PC-9 (cell line): ENCODE measurements at regions not wholly inside any gene's neighbourhood (a gene's known extent, or its start where the extent isn't known, plus 50 kb on each side); places are given as distances from the start of the nearest gene placed in this dataset.

Source experiments
- BruUV-seq: library from RNA; stranded (reverse); fragments of 400-500 nt; replicated peaks from 2 replicates; lab custom pipeline; 2021; lab: Mats Ljungman, UMichigan
- CTCF ChIA-PET: fragments of 300-600 bp; sonication (Branson Sonifier 250); formaldehyde crosslinking; loops from one replicate; lab custom pipeline; 2022; ENCODE audit warnings: antibody characterized with exemption; lab: Charles Lee
- POLR2A ChIA-PET: fragments of 300-600 bp; sonication (Branson Sonifier 250); formaldehyde crosslinking; loops from one replicate; lab custom pipeline; 2022; ENCODE audit warnings: antibody characterized with exemption; ENCODE audit not compliant: unreplicated experiment; lab: Charles Lee
- DNase-seq, 2 experiments: peaks; one replicate each; pipeline versions ENCODE4 v3.0.0 to v3.0.0-alpha.2; 2015 to 2022; ENCODE audit warnings: mixed read lengths in 1 of 2
- H2AFZ ChIP-seq: fragments of 200-600 bp; sonication (generic); 2 replicates; pipeline ENCODE4 v1.8.1; 2017; ENCODE audit warnings: antibody characterized with exemption
- H3F3A ChIP-seq: fragments of 200-600 bp; sonication (generic); 2 replicates; pipeline ENCODE4 v1.8.1; 2017; ENCODE audit warnings: antibody characterized with exemption, mild to moderate bottlenecking, low read depth; ENCODE audit not compliant: insufficient read depth
- H3K27ac ChIP-seq: fragments of 200-600 bp; sonication (generic); 2 replicates; pipeline ENCODE4 v1.6.1; 2016; ENCODE audit warnings: mixed run types
- H3K27me3 ChIP-seq: fragments of 200-600 bp; sonication (generic); 2 replicates; pipeline ENCODE4 v1.6.1; 2016; ENCODE audit warnings: low read depth, mixed run types; ENCODE audit not compliant: insufficient read depth
- H3K36me3 ChIP-seq: fragments of 200-600 bp; sonication (generic); 2 replicates; pipeline ENCODE4 v1.6.1; 2016; ENCODE audit warnings: low read depth, mixed run types
- H3K4me1 ChIP-seq: fragments of 200-600 bp; sonication (generic); replicated peaks from 2 replicates; pipeline ENCODE4 v1.6.1; 2016; ENCODE audit warnings: mixed run types; ENCODE audit not compliant: insufficient read depth
- H3K4me2 ChIP-seq: fragments of 200-600 bp; sonication (generic); 2 replicates; pipeline ENCODE4 v1.6.1; 2017; ENCODE audit warnings: mixed run types
- H3K4me3 ChIP-seq: fragments of 200-600 bp; sonication (generic); 2 replicates; pipeline ENCODE4 v1.6.1; 2016; ENCODE audit warnings: mixed run types
- H3K79me2 ChIP-seq: fragments of 200-600 bp; sonication (generic); 2 replicates; pipeline ENCODE4 v1.6.1; 2017; ENCODE audit warnings: low read depth, mixed run types
- H3K9me2 ChIP-seq: fragments of 200-600 bp; sonication (generic); 2 replicates; pipeline ENCODE4 v1.8.1; 2017; ENCODE audit warnings: mild to moderate bottlenecking; ENCODE audit not compliant: insufficient read depth
- H3K9me3 ChIP-seq: fragments of 200-600 bp; sonication (generic); 2 replicates; pipeline ENCODE4 v1.8.1; 2016; ENCODE audit warnings: low read depth; ENCODE audit not compliant: insufficient read depth
- H4K20me1 ChIP-seq: fragments of 200-600 bp; sonication (generic); 2 replicates; pipeline ENCODE4 v1.8.1; 2017; ENCODE audit not compliant: insufficient read depth
- EZH2 ChIP-seq: fragments of 200-600 bp; sonication (generic); IDR thresholded peaks from 2 replicates; pipeline ENCODE4 v1.8.0; 2017; ENCODE audit warnings: antibody characterized with exemption, low read depth
- intact Hi-C: fragments of 100-400 bp; cut with micrococcal nuclease; formaldehyde crosslinking; loops from one replicate; pipeline ENCODE4 v1.10.0; 2022; ENCODE audit not compliant: unreplicated experiment
- TF ChIP-seq, protein P1 (sequence below): fragments of 200-600 bp; sonication (generic); conservative IDR thresholded peaks from 2 replicates; pipeline ENCODE4 v1.6.1; 2017; ENCODE audit warnings: mixed run types, antibody characterized with exemption, mild to moderate bottlenecking, moderate library complexity

DNA sequence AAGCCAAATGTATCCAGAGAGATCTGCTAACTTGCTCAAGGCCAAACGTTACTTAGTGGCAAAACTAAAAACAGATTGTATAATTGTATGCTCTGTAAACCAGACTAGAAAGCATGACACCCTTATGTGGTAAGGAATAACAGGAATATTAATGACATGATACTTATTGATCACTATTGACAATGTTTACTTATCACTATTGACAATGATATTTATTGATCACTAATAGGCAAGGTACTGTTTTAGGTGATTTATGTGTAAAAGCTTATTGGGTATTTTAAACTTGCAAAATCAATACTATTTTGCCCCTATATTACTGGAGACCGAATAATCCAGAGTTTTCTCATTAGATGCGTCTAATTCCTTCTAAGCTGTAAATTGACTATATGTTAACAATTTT is 985.1 kb downstream of the CDH11 start:
- no TSS peak for BruUV-seq
- Histone ChIP-seq H2AFZ (no peak overlapping the region), H3K4me1 (no peaks in the 10 kb centered on the region), H3K9me3 (no peaks in the 10 kb centered on the region), H3K4me2 (no peak overlapping the region), H3F3A (no peaks in the 10 kb centered on the region), H3K36me3 (no peaks in the 10 kb centered on the region), H3K27ac (no peak overlapping the region), H3K9me2 (no peaks in the 10 kb centered on the region), H4K20me1 (no peaks in the 10 kb centered on the region), H3K4me3 (no peak overlapping the region), H3K27me3 (peaks cover 3% of the 10 kb centered on the region; the same call in 1 of the 2 replicates), H3K79me2 (no peaks in the 10 kb centered on the region)
- POLR2A ChIA-PET = no interaction called here
- DNase-seq = no peak
- TF ChIP-seq, protein P1, sequence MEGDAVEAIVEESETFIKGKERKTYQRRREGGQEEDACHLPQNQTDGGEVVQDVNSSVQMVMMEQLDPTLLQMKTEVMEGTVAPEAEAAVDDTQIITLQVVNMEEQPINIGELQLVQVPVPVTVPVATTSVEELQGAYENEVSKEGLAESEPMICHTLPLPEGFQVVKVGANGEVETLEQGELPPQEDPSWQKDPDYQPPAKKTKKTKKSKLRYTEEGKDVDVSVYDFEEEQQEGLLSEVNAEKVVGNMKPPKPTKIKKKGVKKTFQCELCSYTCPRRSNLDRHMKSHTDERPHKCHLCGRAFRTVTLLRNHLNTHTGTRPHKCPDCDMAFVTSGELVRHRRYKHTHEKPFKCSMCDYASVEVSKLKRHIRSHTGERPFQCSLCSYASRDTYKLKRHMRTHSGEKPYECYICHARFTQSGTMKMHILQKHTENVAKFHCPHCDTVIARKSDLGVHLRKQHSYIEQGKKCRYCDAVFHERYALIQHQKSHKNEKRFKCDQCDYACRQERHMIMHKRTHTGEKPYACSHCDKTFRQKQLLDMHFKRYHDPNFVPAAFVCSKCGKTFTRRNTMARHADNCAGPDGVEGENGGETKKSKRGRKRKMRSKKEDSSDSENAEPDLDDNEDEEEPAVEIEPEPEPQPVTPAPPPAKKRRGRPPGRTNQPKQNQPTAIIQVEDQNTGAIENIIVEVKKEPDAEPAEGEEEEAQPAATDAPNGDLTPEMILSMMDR = no peak
- TF ChIP-seq EZH2 = no peak
- CTCF ChIA-PET = no interaction called here
- intact Hi-C loops = no loop called here

- Histone ChIP-seq H2AFZ (no peak overlapping the region), H3K36me3 (no peaks in the 10 kb centered on the region), H3K9me2 (no peaks in the 10 kb centered on the region), H3K4me2 (no peak overlapping the region), H3F3A (no peaks in the 10 kb centered on the region), H4K20me1 (no peaks in the 10 kb centered on the region), H3K79me2 (no peaks in the 10 kb centered on the region), H3K4me1 (no peaks in the 10 kb centered on the region), H3K27me3 (peaks cover 3% of the 10 kb centered on the region; the same call in 1 of the 2 replicates), H3K9me3 (no peaks in the 10 kb centered on the region), H3K4me3 (no peak overlapping the region), H3K27ac (no peak overlapping the region)
- ChIA-PET POLR2A (no interaction called here), CTCF (no interaction called here)
- intact Hi-C loops = no loop called here
- DNase-seq = no peak
- TF ChIP-seq, protein P1 = no peak
- no peak for TF ChIP-seq EZH2
- no TSS peak for BruUV-seq
Observed at GRCh38 chr16:64136314-64136713, 985.5 kb downstream of the CDH11 start.

DNA sequence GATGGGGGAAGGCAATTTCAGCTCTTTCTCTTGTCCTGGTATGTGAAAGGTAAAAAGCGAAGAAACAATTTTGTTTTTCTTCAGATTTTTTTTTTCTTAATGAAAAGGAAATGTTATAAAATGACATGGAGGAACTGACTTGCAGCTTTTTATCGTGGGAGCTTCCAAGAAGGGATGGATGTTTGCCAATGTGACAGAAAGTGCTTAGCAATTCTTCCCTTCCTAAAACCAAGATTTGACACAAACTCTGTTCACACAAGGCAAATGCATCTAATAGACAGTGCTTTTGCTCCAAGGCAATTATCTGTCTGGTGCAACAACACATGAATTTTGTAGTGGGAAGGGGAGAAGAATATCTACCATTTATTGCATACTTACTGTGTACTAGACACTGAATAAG is 988.5 kb downstream of the CDH11 start:
- H3K4me3 ChIP-seq = no peak overlapping the region
- DNase-seq = no peak
- CTCF ChIA-PET = no interaction called here
- H4K20me1 ChIP-seq = no peaks in the 10 kb centered on the region
- intact Hi-C loops = no loop called here
- H3K4me2 ChIP-seq = no peak overlapping the region
- peaks cover 3% of the 10 kb centered on the region; the same call in 1 of the 2 replicates for H3K27me3 ChIP-seq
- BruUV-seq = no TSS peak
- no peaks in the 10 kb centered on the region for H3K4me1 ChIP-seq
- no peak for TF ChIP-seq EZH2
- TF ChIP-seq, protein P1 = no peak
- H3F3A ChIP-seq = no peaks in the 10 kb centered on the region
- no peaks in the 10 kb centered on the region for H3K9me3 ChIP-seq
- POLR2A ChIA-PET = no interaction called here
- H3K9me2 ChIP-seq = no peaks in the 10 kb centered on the region
- no peak overlapping the region for H2AFZ ChIP-seq
- no peak overlapping the region for H3K27ac ChIP-seq
- no peaks in the 10 kb centered on the region for H3K79me2 ChIP-seq
- H3K36me3 ChIP-seq = no peaks in the 10 kb centered on the region
